NB4 (cell line): ENCODE measurements at regions not wholly inside any gene's neighbourhood (a gene's known extent, or its start where the extent isn't known, plus 50 kb on each side); places are given as distances from the start of the nearest gene placed in this dataset.

Source experiments
- DNase-seq: peaks from one replicate; pipeline ENCODE4 v3.0.0; 2010; ENCODE audit warnings: low read depth
- H3K4me3 ChIP-seq: one replicate; pipeline ENCODE4 v1.5.1; 2011; ENCODE audit warnings: mild to moderate bottlenecking, low read depth, low read length, moderate library complexity
- MYC ChIP-seq: IDR thresholded peaks from 2 replicates; pipeline ENCODE4 v1.6.1; 2011; ENCODE audit warnings: low read depth, low read length
- POLR2A ChIP-seq: IDR thresholded peaks from 2 replicates; pipeline ENCODE4 v1.6.1; 2011; ENCODE audit warnings: mild to moderate bottlenecking; ENCODE audit not compliant: insufficient read length; ENCODE audit errors: extremely low read depth
- TF ChIP-seq, protein P1 (sequence below): IDR thresholded peaks from 2 replicates; pipeline ENCODE4 v1.6.1; 2011; ENCODE audit warnings: low read depth, low read length
- TF ChIP-seq, protein P2 (sequence below): IDR thresholded peaks from one replicate; pipeline ENCODE4 v1.5.1; 2012; ENCODE audit warnings: low read depth, low read length

DNA sequence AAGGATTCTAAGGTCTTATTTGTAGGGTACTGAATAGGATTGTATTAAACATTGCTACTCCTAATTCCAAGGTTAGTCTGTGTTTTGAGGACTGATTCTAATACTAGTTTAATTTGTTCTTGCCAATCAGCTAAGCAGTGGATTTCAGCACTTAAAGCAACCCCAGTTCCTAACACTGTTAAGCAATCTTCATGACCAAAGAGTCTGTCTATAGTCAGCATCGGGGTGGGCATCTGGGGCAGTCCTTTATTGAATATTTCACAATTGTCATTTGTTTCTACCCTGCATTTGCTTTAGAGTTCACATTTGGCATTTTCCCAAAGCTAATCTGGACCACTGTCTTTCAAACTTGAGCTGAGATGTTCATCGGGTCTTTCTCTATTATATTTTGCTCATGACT is 248.0 kb upstream of the TANK start:
- no peak for DNase-seq
- no peak overlapping the region for H3K4me3 ChIP-seq
- TF ChIP-seq, protein P1, sequence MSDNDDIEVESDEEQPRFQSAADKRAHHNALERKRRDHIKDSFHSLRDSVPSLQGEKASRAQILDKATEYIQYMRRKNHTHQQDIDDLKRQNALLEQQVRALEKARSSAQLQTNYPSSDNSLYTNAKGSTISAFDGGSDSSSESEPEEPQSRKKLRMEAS = no peak
- TF ChIP-seq, protein P2, sequence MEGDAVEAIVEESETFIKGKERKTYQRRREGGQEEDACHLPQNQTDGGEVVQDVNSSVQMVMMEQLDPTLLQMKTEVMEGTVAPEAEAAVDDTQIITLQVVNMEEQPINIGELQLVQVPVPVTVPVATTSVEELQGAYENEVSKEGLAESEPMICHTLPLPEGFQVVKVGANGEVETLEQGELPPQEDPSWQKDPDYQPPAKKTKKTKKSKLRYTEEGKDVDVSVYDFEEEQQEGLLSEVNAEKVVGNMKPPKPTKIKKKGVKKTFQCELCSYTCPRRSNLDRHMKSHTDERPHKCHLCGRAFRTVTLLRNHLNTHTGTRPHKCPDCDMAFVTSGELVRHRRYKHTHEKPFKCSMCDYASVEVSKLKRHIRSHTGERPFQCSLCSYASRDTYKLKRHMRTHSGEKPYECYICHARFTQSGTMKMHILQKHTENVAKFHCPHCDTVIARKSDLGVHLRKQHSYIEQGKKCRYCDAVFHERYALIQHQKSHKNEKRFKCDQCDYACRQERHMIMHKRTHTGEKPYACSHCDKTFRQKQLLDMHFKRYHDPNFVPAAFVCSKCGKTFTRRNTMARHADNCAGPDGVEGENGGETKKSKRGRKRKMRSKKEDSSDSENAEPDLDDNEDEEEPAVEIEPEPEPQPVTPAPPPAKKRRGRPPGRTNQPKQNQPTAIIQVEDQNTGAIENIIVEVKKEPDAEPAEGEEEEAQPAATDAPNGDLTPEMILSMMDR = no peak
- TF ChIP-seq POLR2A (no peak), MYC (no peak)

DNA sequence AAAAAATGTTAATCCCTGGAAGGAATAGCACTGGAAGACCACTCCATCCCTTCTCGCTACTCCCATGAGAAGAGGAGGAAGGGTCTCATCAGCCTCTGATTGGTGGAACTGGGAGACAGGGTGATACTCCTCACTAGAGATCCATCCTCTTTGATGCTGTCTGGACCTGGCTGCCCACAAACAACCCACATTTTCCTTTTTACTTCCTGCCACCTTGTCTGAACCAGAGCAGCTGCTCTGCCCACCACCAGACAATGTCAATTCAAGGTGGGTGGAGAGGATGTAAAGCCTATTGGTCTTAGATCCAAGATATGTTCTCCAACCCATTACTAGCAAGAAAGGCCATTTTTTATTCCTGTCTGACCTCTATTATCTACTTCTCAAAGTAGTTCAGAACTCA is 246.9 kb upstream of the TANK start:
- no peak for DNase-seq
- TF ChIP-seq POLR2A (no peak), MYC (no peak)
- TF ChIP-seq, protein P1 = no peak
- TF ChIP-seq, protein P2 = no peak
- no peak overlapping the region for H3K4me3 ChIP-seq

DNA sequence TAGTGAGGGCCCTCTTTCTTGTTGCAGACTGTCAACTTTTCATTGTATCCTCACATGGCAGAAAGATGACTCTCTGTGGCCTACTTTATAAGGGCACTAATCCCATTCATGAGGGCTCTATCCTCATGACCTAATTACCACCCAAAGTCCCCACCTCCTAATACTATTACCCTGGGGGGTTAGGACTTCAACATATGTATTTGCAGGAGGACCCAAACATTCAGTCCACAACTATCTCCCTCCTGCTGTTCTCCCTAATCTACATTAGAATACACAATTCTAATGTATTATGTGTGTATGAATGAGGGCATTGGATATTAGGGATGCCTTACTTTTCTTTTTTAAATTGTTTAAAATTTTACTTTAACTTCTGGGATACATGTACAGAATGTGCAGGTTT is 246.0 kb upstream of the TANK start:
- no peak for TF ChIP-seq MYC
- TF ChIP-seq POLR2A = no peak
- no peak overlapping the region for H3K4me3 ChIP-seq

DNA sequence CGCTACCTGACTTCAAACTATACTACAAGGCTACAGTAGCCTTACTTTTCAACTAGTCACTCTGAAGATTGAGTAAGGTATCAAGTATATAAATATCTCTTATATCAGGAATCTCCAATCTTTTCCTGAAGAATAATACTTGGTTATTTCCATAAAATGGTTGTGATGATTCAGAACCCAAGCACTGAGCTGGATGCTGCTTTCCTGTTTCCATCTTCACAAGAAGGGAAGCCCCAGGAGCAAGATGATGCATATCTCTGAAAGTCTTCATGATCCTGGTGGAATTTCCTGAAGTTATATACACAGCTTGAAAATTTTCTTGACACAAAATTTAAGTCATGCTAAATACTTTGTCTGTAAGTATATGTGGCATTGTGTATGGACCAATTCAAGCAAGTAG is 243.9 kb upstream of the TANK start:
- H3K4me3 ChIP-seq = no peak overlapping the region
- TF ChIP-seq MYC = no peak
- no peak for TF ChIP-seq POLR2A
- TF ChIP-seq, protein P2 = no peak
- TF ChIP-seq, protein P1 = no peak

More for the DNA sequence above, 246.0 kb upstream of the TANK start:
- no peak for DNase-seq

DNA sequence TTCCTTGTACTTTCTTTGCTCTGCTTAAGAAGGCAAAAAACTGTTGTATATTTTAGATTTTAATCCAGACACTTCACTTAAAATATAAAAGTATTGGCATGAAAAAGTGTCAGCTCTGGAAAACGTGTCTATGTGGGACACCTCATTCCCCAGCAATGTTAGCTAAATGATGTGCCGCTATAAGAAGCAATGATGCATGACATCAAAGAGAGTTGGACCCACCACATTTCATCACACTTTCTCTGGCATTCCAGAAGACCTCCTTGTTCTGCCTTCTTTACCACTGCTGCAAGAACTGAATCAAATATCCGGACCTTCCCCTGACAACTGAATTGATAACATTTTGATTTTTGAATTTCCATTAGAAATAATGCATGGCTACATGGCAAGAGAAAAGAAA is 242.4 kb upstream of the TANK start:
- TF ChIP-seq, protein P1 = no peak
- no peak for TF ChIP-seq POLR2A
- TF ChIP-seq MYC = no peak
- TF ChIP-seq, protein P2 = no peak
- H3K4me3 ChIP-seq = no peak overlapping the region
- DNase-seq = no peak

More for the DNA sequence above, 243.9 kb upstream of the TANK start:
- no peak for DNase-seq

DNA sequence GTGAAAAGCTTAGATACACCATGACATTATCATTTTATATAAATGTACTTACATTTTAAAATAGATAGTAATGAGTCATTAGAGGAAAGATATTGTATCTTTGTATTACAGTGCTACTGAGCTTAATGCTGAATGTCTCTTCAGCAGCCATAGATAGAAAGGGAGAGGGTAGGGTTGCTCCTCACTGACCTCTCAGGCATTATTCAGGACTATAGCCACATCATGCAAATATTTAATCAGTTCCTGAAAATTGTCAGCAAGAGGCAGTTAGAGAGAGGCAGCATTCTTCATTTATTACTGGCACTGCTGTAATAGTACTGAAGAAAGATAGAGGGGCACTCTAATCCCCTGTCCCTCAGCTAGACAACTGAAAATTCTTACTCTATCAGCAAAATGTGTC is 242.0 kb upstream of the TANK start:
- DNase-seq = no peak
- TF ChIP-seq MYC (no peak), POLR2A (no peak)
- TF ChIP-seq, protein P1 = no peak
- TF ChIP-seq, protein P2 = no peak
- H3K4me3 ChIP-seq = no peak overlapping the region
